Progenitor cell of endocrine pancreas (in vitro differentiated cells): ENCODE measurements at regions not wholly inside any gene's neighbourhood (a gene's known extent, or its start where the extent isn't known, plus 50 kb on each side); places are given as distances from the start of the nearest gene placed in this dataset.

Experiments used
- DNase-seq: peaks from one replicate; pipeline ENCODE4 v3.0.0; 2021; ENCODE audit warnings: low spot score; ENCODE audit not compliant: unreplicated experiment
- H3K27ac Mint-ChIP-seq: 2 replicates; pipeline ENCODE4 v1.8.0; 2021; ENCODE audit warnings: mild to moderate bottlenecking, moderate library complexity, mixed read lengths
- H3K27me3 Mint-ChIP-seq: 2 replicates; pipeline ENCODE4 v1.8.0; 2021; ENCODE audit warnings: mixed read lengths
- H3K36me3 Mint-ChIP-seq: 2 replicates; pipeline ENCODE4 v1.8.0; 2022; ENCODE audit warnings: mixed read lengths; ENCODE audit not compliant: insufficient read depth
- H3K4me1 Mint-ChIP-seq: 2 replicates; pipeline ENCODE4 v1.8.0; 2021; ENCODE audit warnings: low read depth, mixed read lengths
- H3K4me3 Mint-ChIP-seq: 2 replicates; pipeline ENCODE4 v1.8.0; 2021; ENCODE audit warnings: low read depth, mild to moderate bottlenecking, moderate library complexity, mixed read lengths
- H3K9me3 Mint-ChIP-seq: 2 replicates; pipeline ENCODE4 v1.8.0; 2021; ENCODE audit warnings: low read depth, mixed read lengths
- TF ChIP-seq, protein P1 (sequence below): fragments of 200-600 bp; sonication (generic); IDR thresholded peaks from one replicate; pipeline ENCODE4 v1.5.0; 2021; ENCODE audit warnings: antibody characterized with exemption, mild to moderate bottlenecking; ENCODE audit not compliant: unreplicated experiment

DNA sequence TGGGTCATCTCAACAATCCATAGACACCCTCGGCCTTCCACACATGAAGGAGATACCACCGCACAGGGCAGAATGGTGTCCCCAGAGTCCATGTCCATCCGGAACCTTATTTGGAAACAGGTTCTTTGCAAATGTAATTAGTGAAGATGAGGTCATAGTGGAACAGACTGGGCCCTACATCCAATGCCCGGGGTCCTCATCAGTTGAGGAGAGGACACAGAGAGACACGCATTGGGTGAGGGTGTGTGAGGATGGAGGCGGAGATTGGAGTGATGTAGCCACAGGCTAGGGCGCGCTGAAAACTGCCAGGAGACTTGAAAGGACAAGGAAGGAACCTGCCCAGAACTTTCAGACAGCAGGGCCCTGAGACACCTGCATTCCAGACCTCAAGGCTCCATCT is 169.4 kb downstream of the ENGASE start:
- TF ChIP-seq, protein P1, sequence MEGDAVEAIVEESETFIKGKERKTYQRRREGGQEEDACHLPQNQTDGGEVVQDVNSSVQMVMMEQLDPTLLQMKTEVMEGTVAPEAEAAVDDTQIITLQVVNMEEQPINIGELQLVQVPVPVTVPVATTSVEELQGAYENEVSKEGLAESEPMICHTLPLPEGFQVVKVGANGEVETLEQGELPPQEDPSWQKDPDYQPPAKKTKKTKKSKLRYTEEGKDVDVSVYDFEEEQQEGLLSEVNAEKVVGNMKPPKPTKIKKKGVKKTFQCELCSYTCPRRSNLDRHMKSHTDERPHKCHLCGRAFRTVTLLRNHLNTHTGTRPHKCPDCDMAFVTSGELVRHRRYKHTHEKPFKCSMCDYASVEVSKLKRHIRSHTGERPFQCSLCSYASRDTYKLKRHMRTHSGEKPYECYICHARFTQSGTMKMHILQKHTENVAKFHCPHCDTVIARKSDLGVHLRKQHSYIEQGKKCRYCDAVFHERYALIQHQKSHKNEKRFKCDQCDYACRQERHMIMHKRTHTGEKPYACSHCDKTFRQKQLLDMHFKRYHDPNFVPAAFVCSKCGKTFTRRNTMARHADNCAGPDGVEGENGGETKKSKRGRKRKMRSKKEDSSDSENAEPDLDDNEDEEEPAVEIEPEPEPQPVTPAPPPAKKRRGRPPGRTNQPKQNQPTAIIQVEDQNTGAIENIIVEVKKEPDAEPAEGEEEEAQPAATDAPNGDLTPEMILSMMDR = no peak
- no peaks in the 10 kb centered on the region for H3K9me3 Mint-ChIP-seq
- no peaks in the 10 kb centered on the region for H3K36me3 Mint-ChIP-seq
- H3K27me3 Mint-ChIP-seq = peaks cover 19% of the 10 kb centered on the region
- no peak for DNase-seq
- no peak overlapping the region for H3K4me3 Mint-ChIP-seq
- H3K27ac Mint-ChIP-seq = no peak overlapping the region
- H3K4me1 Mint-ChIP-seq = peaks cover 1% of the 10 kb centered on the region

DNA sequence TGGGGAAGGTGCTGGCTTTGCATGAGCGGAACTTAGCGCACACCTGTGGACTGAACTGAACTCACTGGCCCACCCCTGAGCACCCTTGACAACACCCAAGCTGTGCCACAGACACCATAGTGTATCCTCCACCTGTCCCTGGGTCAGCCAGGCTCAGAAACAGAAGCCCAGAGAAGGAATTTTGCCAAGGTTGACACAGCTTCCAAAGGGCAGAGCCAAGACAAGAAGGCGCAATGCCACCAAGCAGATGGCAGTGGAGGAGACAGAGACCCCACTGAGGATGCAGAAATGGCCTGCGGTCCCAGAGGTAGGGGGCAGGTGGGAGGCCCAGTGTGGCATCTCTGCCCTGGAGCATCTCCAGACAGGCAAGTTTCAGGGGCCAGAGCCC is 169.0 kb downstream of the ENGASE start:
- Mint-ChIP-seq H3K27me3 (peaks cover 20% of the 10 kb centered on the region), H3K27ac (no peak overlapping the region), H3K4me3 (no peak overlapping the region)

DNA sequence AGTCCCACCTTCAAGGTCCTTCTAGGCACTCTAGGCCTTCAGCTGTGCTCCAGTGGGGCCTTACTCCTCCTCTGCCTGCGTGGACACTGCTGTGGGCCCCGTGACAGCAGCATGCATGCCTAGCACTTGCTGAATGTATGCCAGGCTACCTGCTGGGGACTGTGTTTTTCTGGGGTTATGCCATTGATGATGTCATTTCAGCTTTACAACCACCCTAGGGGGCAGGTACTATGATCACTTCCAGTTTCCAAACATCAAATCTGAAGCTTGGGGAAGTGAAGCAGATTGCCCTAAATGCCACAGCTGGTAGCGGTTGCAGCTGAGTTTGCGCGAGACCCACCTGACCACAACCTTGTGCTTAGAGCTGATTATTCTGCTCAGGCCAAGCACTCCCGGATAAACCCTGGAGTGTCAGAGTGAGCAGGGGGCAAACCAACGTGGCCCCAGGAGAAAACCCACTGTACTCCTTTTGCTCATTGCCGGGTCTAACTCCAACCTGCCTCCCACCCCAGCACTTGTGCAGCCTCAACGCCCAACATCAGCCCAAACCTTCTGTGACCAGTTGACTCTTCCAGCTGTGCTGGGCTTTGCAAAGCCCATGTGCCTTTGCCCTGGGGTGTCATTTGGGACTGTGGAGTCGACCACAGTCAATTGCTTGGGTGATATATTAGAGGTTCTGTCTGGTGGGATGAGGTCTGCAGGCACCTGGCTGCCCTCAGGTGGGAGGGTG is 168.4 kb downstream of the ENGASE start:
- H3K4me3 Mint-ChIP-seq = no peak overlapping the region
- H3K4me1 Mint-ChIP-seq = peaks cover 1% of the 10 kb centered on the region
- no peaks in the 10 kb centered on the region for H3K36me3 Mint-ChIP-seq
- peaks cover 20% of the 10 kb centered on the region for H3K27me3 Mint-ChIP-seq
- TF ChIP-seq, protein P1 = no peak
- H3K9me3 Mint-ChIP-seq = no peaks in the 10 kb centered on the region
- no peak for DNase-seq
- H3K27ac Mint-ChIP-seq = no peak overlapping the region

More for the DNA sequence above, 169.0 kb downstream of the ENGASE start:
- DNase-seq = no peak
- no peaks in the 10 kb centered on the region for H3K36me3 Mint-ChIP-seq
- no peaks in the 10 kb centered on the region for H3K9me3 Mint-ChIP-seq
- H3K4me1 Mint-ChIP-seq = peaks cover 1% of the 10 kb centered on the region
- TF ChIP-seq, protein P1 = no peak

DNA sequence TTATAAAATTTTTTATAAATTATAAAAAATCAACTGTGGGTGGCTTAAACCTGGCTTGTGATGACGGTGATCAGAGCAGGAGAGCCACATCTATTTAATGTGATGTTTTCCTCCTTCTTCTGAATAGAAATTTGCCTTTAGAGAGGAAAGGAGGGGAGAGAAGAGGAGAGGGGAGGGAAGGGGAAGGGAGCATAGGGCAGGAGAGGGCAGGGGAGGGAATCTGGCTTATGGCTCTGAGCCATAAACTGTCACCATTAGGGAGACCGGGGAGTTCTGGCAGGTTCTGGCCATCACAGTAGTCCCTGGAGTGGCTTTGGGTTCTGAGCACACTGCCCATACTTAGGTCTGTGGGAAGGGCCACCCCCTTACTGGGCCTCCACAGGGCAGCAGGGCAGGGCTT is 167.8 kb downstream of the ENGASE start:
- no peak for DNase-seq
- H3K4me3 Mint-ChIP-seq = no peak overlapping the region
- H3K27me3 Mint-ChIP-seq = peaks cover 20% of the 10 kb centered on the region
- H3K4me1 Mint-ChIP-seq = peaks cover 1% of the 10 kb centered on the region
- no peaks in the 10 kb centered on the region for H3K36me3 Mint-ChIP-seq
- TF ChIP-seq, protein P1 = no peak
- H3K9me3 Mint-ChIP-seq = no peaks in the 10 kb centered on the region
- H3K27ac Mint-ChIP-seq = no peak overlapping the region

DNA sequence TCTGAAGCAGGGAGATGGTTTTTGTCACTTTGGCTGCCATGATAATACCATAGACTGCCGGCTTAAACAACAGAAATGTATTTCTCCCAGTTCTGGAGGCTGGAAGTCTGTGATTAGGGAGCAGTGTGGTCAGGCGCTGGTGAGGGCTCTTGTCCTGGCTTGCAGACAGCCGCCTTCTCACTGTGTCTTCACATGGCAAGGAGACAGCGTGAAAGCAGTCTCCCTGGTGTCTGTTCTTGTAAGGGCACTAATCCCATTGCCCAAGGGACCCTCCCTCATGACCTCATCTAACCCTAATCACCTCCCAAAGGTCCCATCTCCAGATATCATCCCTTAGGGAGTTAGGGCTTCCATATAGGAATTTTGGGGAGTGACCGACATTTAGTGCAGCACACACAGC is 167.0 kb downstream of the ENGASE start:
- H3K4me1 Mint-ChIP-seq = peaks cover 1% of the 10 kb centered on the region
- no peaks in the 10 kb centered on the region for H3K36me3 Mint-ChIP-seq
- TF ChIP-seq, protein P1 = no peak
- H3K9me3 Mint-ChIP-seq = no peaks in the 10 kb centered on the region
- DNase-seq = no peak
- no peak overlapping the region for H3K4me3 Mint-ChIP-seq
- peaks cover 19% of the 10 kb centered on the region for H3K27me3 Mint-ChIP-seq
- no peak overlapping the region for H3K27ac Mint-ChIP-seq
